Astrocyte of the cerebellum (primary cell): ENCODE measurements at regions not wholly inside any gene's neighbourhood (a gene's known extent, or its start where the extent isn't known, plus 50 kb on each side); places are given as distances from the start of the nearest gene placed in this dataset.

Experiments
- DNase-seq: peaks from one replicate; pipeline ENCODE4 v3.0.0-alpha.2; 2011; ENCODE audit warnings: low read depth
- H3K4me3 ChIP-seq: 2 replicates; pipeline ENCODE4 v1.5.1; 2011; ENCODE audit warnings: mild to moderate bottlenecking, low read depth, low read length, moderate library complexity
- in situ Hi-C: cut with HindIII; loops from 2 replicates; pipeline ENCODE4 v1.10.0; 2017; ENCODE audit warnings: low sequenced_read_pairs
- TF ChIP-seq, protein P1 (sequence below): IDR thresholded peaks from 2 replicates; pipeline ENCODE4 v1.5.1; 2012; ENCODE audit warnings: low read length, low read depth, moderate library complexity, mild to moderate bottlenecking; ENCODE audit errors: missing control alignments

DNA sequence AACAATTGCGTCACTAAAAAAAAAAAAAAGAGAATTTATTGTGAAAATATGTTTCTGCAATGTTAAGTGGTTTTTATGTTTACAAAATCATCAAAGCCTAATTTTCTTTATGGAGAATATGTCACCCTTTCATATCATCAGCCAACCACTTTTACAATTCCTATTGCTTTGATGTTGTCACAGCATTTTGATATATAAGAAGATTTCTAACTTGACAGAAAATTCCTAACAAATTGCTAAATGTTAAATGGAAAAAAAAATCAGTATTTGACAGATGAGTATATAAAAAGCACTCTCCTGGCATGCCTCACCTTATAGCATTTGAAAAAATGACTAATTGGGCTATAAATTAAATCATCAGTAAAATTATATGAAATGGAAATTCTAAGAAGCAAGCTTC is 1457.3 kb upstream of the ALCAM start:
- TF ChIP-seq, protein P1, sequence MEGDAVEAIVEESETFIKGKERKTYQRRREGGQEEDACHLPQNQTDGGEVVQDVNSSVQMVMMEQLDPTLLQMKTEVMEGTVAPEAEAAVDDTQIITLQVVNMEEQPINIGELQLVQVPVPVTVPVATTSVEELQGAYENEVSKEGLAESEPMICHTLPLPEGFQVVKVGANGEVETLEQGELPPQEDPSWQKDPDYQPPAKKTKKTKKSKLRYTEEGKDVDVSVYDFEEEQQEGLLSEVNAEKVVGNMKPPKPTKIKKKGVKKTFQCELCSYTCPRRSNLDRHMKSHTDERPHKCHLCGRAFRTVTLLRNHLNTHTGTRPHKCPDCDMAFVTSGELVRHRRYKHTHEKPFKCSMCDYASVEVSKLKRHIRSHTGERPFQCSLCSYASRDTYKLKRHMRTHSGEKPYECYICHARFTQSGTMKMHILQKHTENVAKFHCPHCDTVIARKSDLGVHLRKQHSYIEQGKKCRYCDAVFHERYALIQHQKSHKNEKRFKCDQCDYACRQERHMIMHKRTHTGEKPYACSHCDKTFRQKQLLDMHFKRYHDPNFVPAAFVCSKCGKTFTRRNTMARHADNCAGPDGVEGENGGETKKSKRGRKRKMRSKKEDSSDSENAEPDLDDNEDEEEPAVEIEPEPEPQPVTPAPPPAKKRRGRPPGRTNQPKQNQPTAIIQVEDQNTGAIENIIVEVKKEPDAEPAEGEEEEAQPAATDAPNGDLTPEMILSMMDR = no peak
- in situ Hi-C loops = no loop called here
- H3K4me3 ChIP-seq = no peak overlapping the region
- no peak for DNase-seq

DNA sequence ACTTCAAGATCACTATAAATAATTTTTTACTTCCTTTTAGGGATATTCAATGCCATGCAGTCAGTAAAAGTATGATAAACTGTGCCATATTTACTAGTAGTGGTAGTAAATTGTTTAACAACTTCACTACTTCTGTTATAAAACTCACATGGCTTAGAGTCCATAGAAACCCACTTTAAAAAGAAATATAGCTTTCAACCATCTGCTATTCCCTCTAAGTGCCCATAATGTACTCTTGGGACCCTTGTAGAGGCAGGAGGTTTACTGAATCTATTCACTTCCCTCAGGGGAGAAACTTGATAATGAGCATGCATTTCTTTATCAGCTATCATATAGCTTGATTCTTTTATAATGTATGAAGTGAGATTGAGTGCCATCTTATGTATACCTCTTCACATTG is 1448.4 kb upstream of the ALCAM start:
- in situ Hi-C loops = no loop called here
- no peak overlapping the region for H3K4me3 ChIP-seq
- no peak for DNase-seq
- TF ChIP-seq, protein P1 = no peak

DNA sequence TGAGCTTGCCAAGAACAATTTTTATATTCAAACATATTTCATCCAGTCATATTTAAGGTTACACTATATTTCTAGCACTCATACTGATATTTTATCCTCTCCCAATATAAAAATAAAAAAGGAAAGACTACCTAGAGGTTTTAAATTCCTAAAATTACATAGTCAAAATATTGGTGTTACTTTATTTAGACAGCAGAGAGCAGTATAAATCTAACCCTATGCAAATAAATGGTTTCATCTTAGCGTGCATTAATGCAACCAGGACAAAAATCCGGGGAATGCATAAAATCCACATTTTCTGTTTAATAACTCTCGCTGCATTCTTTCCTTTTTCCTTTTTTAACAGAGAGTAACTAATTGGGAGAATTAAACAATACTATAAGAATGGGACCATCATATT is 1447.4 kb upstream of the ALCAM start:
- in situ Hi-C loops = no loop called here
- TF ChIP-seq, protein P1 = no peak
- no peak for DNase-seq
- H3K4me3 ChIP-seq = no peak overlapping the region

DNA sequence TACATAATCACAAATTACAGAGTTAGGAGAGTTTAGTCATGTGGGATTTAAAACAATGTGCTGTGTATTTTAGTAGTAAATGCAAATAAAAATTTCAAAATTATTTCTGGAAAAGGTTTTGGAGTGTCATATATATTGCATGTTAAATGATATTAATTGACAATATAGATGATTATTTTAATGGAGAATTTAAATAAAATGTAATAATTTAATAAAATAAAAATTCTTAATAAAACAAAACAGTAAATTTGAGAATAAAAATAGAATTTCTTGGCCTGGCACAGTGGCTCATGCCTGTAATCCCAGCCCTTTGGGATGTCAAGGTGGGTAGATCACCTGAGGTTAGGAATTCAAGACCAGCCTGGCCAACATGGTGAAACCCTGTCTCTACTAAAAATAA is 1442.8 kb upstream of the ALCAM start:
- TF ChIP-seq, protein P1 = no peak
- no peak overlapping the region for H3K4me3 ChIP-seq
- in situ Hi-C loops = no loop called here
- DNase-seq = no peak

DNA sequence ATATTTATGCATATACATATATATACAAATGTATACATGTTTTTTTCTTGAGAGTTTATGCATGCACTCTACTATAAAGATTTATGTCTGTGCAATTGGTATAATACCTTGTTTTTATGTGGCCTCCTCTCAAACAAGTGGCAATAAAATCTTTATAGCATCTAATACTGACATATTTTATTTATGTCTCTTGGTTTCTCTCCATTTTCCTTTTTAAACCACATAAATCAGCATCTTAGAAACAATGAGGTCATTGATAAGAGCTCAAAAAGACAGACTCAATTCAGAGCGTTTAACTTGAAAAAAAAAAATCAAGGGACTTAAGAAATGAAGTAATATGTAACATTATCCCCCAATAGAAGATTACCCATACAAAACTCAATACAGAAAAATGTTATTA is 1442.2 kb upstream of the ALCAM start:
- DNase-seq = no peak
- TF ChIP-seq, protein P1 = no peak
- in situ Hi-C loops = no loop called here
- no peak overlapping the region for H3K4me3 ChIP-seq

DNA sequence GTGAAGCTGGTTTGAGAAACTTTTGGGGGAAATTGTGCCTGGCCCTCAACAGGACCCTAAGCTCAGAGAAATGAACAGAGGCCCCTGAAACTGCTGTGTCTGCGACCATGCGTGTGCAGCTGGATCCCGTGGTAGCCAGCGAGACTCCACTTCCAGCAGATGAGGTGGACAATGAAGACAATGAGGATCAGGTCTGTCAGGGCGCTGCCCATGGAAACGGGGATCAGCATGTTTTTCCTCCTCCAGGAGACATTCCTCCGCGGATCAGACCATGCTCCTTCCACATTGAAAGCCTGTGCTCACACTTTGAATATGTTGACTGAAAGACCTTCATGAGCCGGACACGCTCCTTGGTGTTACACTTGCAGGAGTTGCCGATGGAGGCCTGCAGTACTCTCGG is 1439.8 kb upstream of the ALCAM start:
- in situ Hi-C loops = no loop called here
- no peak for DNase-seq
- H3K4me3 ChIP-seq = no peak overlapping the region
- TF ChIP-seq, protein P1 = no peak

DNA sequence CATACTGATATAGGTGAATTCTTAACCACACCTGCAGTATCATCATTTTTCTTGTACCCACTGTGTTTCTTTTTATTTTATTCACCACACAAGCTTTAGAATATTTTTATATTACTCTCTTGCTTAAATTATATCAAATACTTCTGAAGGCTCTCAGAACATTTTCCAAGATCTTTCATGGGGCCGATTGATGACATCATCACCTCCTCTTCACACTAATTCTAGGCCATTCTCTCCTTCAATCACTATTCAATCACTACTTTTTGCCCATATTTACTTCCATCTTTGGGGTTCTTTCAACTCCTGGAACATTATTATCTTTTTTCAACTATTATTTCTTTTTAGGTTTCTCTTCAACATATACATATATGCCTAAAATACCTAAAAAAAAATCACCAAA is 1438.8 kb upstream of the ALCAM start:
- no peak for DNase-seq
- in situ Hi-C loops = no loop called here
- TF ChIP-seq, protein P1 = no peak
- no peak overlapping the region for H3K4me3 ChIP-seq
